ENCODE measurements at regions not wholly inside any gene's neighbourhood (a gene's known extent, or its start where the extent isn't known, plus 50 kb on each side); places are given as distances from the start of the nearest gene placed in this dataset.

DNA sequence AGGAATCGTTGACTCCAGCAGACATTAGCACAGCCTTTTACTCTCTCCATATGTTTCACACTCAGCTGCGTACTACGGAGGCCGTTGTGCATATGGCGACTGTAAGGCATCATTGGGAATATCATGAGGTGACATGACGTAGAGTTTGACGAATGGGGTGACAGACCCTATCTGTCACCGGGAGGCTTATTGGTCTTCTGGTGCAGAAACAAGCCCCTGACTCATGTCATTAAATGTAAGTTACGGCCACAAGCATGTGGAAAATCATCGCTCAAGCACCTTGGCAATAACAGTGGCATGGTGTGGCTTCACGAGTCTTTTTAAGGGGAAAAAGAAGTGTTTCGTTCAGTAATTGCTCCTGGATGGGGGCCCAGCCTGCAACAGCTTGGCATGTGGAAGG lies 115.2 kb upstream of the LRPAP1 start:
- H3K9me2 ChIP-seq (ENCODE audit: insufficient read depth, low read length), result no peaks in the 10 kb centered on the region
- no peaks in the 10 kb centered on the region for H3K27me3 ChIP-seq (ENCODE audit: insufficient read depth, low read depth, low read length)
- H3K79me2 ChIP-seq (replicated peaks; ENCODE audit: insufficient read depth, low read length), result no peaks in the 10 kb centered on the region
- H3K27ac ChIP-seq (ENCODE audit: low read length), result no peak overlapping the region
- H3K9me3 ChIP-seq (ENCODE audit: low read length), result no peaks in the 10 kb centered on the region
- no peaks in the 10 kb centered on the region for H3K36me3 ChIP-seq (ENCODE audit: insufficient read depth, low read length)
- no peaks in the 10 kb centered on the region for H3F3A ChIP-seq (ENCODE audit: insufficient read depth, low read length, poor library complexity, severe bottlenecking)
- H4K20me1 ChIP-seq (ENCODE audit: insufficient read depth), result no peaks in the 10 kb centered on the region
- no peak overlapping the region for H3K4me3 ChIP-seq (ENCODE audit: low read length)
- H3K4me2 ChIP-seq (ENCODE audit: low read length), result no peak overlapping the region
- H2AFZ ChIP-seq (ENCODE audit: low read depth, low read length), result no peak overlapping the region
- no peak for TF ChIP-seq EZH2 (IDR thresholded peaks at IDR 0.05; ENCODE audit: borderline replicate concordance, insufficient read depth, low read length, poor library complexity, severe bottlenecking)
- no peak for TF ChIP-seq POLR2AphosphoS5 (IDR thresholded peaks at IDR 0.05)
- no peak for TF ChIP-seq SMC3 (conservative IDR thresholded peaks at IDR 0.05; ENCODE audit: poor library complexity)
- TF ChIP-seq, protein P1, sequence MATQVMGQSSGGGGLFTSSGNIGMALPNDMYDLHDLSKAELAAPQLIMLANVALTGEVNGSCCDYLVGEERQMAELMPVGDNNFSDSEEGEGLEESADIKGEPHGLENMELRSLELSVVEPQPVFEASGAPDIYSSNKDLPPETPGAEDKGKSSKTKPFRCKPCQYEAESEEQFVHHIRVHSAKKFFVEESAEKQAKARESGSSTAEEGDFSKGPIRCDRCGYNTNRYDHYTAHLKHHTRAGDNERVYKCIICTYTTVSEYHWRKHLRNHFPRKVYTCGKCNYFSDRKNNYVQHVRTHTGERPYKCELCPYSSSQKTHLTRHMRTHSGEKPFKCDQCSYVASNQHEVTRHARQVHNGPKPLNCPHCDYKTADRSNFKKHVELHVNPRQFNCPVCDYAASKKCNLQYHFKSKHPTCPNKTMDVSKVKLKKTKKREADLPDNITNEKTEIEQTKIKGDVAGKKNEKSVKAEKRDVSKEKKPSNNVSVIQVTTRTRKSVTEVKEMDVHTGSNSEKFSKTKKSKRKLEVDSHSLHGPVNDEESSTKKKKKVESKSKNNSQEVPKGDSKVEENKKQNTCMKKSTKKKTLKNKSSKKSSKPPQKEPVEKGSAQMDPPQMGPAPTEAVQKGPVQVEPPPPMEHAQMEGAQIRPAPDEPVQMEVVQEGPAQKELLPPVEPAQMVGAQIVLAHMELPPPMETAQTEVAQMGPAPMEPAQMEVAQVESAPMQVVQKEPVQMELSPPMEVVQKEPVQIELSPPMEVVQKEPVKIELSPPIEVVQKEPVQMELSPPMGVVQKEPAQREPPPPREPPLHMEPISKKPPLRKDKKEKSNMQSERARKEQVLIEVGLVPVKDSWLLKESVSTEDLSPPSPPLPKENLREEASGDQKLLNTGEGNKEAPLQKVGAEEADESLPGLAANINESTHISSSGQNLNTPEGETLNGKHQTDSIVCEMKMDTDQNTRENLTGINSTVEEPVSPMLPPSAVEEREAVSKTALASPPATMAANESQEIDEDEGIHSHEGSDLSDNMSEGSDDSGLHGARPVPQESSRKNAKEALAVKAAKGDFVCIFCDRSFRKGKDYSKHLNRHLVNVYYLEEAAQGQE (IDR thresholded peaks at IDR 0.05; ENCODE audit: borderline replicate concordance), result no peak
- no peak for TF ChIP-seq EP300 (conservative IDR thresholded peaks at IDR 0.05; ENCODE audit: poor library complexity, severe bottlenecking)
- TF ChIP-seq MXI1 (conservative IDR thresholded peaks at IDR 0.05; ENCODE audit: poor library complexity, severe bottlenecking), result no peak
- TF ChIP-seq TAF1 (IDR thresholded peaks at IDR 0.05; ENCODE audit: low read depth), result no peak
- TF ChIP-seq, protein P2, sequence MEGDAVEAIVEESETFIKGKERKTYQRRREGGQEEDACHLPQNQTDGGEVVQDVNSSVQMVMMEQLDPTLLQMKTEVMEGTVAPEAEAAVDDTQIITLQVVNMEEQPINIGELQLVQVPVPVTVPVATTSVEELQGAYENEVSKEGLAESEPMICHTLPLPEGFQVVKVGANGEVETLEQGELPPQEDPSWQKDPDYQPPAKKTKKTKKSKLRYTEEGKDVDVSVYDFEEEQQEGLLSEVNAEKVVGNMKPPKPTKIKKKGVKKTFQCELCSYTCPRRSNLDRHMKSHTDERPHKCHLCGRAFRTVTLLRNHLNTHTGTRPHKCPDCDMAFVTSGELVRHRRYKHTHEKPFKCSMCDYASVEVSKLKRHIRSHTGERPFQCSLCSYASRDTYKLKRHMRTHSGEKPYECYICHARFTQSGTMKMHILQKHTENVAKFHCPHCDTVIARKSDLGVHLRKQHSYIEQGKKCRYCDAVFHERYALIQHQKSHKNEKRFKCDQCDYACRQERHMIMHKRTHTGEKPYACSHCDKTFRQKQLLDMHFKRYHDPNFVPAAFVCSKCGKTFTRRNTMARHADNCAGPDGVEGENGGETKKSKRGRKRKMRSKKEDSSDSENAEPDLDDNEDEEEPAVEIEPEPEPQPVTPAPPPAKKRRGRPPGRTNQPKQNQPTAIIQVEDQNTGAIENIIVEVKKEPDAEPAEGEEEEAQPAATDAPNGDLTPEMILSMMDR (IDR thresholded peaks at IDR 0.05; ENCODE audit: poor library complexity, severe bottlenecking), result no peak
- TF ChIP-seq RAD21 (conservative IDR thresholded peaks at IDR 0.05), result no peak
- no peak overlapping the region for H3K9ac ChIP-seq (ENCODE audit: low read length)

DNA sequence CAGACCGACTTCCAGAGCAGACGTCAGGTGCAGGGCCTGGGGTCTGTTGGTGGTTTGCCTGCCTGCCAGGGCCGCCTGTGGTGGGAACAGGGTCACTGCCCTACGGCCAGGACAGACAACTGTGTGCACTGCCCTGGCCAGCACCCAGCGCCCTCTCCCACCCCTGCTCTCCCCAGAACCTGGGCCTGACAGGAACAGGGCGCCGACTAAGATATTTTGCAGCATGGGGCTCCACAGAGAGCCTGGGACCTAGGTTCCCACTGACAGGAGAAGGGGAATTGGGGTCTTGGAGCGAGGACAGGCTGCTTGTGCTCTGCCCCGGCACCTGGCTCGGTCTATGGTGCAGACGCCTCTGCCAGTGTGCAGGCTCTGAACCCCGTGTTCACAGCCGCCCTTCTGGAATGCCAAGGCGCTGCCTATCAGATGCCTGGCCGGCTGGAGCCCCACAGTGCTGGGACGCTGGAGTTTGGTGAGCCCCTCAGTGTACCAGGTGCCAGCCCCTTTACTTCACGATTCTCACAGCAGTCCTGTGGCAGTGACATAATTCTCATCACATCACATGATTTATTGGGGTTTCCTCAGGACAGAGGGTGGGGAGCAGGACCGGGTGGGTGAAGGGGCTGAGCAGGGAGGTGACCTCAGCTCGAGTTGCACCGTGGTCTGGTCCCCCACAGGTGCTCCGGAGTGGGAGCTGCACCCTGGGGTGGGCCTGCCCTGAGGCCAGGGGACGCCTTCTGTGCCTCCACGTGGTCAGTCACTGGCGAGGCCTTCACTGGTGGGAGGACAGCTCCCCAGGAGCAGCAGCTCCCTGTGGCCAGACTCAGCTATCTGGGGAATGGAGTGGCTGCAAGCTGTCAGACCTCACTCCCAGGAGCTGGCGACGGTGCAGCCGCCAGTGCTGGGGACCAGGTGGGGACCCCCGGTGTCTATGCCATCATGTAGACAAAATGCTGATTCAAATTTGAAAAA lies 113.8 kb upstream of the LRPAP1 start:
- TF ChIP-seq, protein P1 (IDR thresholded peaks at IDR 0.05; ENCODE audit: borderline replicate concordance), result no peak
- TF ChIP-seq POLR2AphosphoS5 (IDR thresholded peaks at IDR 0.05), result no peak
- no peak for TF ChIP-seq SMC3 (conservative IDR thresholded peaks at IDR 0.05; ENCODE audit: poor library complexity)
- TF ChIP-seq EZH2 (IDR thresholded peaks at IDR 0.05; ENCODE audit: borderline replicate concordance, insufficient read depth, low read length, poor library complexity, severe bottlenecking), result no peak
- no peak for TF ChIP-seq MXI1 (conservative IDR thresholded peaks at IDR 0.05; ENCODE audit: poor library complexity, severe bottlenecking)
- TF ChIP-seq RAD21 (conservative IDR thresholded peaks at IDR 0.05), result no peak
- TF ChIP-seq TAF1 (IDR thresholded peaks at IDR 0.05; ENCODE audit: low read depth), result no peak
- TF ChIP-seq EP300 (conservative IDR thresholded peaks at IDR 0.05; ENCODE audit: poor library complexity, severe bottlenecking), result no peak
- TF ChIP-seq, protein P2 (IDR thresholded peaks at IDR 0.05; ENCODE audit: poor library complexity, severe bottlenecking), result no peak
- H3K4me3 ChIP-seq (ENCODE audit: low read length), result no peak overlapping the region
- H3K4me2 ChIP-seq (ENCODE audit: low read length), result no peak overlapping the region
- H3K27ac ChIP-seq (ENCODE audit: low read length), result no peak overlapping the region
- H3K9me2 ChIP-seq (ENCODE audit: insufficient read depth, low read length), result no peaks in the 10 kb centered on the region
- no peaks in the 10 kb centered on the region for H3K27me3 ChIP-seq (ENCODE audit: insufficient read depth, low read depth, low read length)
- no peak overlapping the region for H2AFZ ChIP-seq (ENCODE audit: low read depth, low read length)
- no peak overlapping the region for H3K9ac ChIP-seq (ENCODE audit: low read length)
- H3F3A ChIP-seq (ENCODE audit: insufficient read depth, low read length, poor library complexity, severe bottlenecking), result no peaks in the 10 kb centered on the region
- H3K9me3 ChIP-seq (ENCODE audit: low read length), result no peaks in the 10 kb centered on the region
- no peaks in the 10 kb centered on the region for H4K20me1 ChIP-seq (ENCODE audit: insufficient read depth)
- no peaks in the 10 kb centered on the region for H3K79me2 ChIP-seq (replicated peaks; ENCODE audit: insufficient read depth, low read length)
- H3K36me3 ChIP-seq (ENCODE audit: insufficient read depth, low read length), result no peaks in the 10 kb centered on the region

All from neural cell (in vitro differentiated cells).